Caco-2 (cell line): ENCODE measurements at regions not wholly inside any gene's neighbourhood (a gene's known extent, or its start where the extent isn't known, plus 50 kb on each side); places are given as distances from the start of the nearest gene placed in this dataset.

Experiments
- BruUV-seq: library from RNA; stranded (reverse); fragments of 400-500 nt; replicated peaks from 2 replicates; lab custom pipeline; 2021; lab: Mats Ljungman, UMichigan
- CTCF ChIA-PET: fragments of 300-600 bp; sonication (Branson Sonifier 250); formaldehyde crosslinking; loops from one replicate; lab custom pipeline; 2022; ENCODE audit warnings: antibody characterized with exemption; lab: Charles Lee
- POLR2A ChIA-PET: fragments of 300-600 bp; sonication (Branson Sonifier 250); formaldehyde crosslinking; loops from one replicate; lab custom pipeline; 2022; ENCODE audit warnings: antibody characterized with exemption; lab: Charles Lee
- DNase-seq, 2 experiments: peaks; one replicate each; pipeline versions ENCODE4 v3.0.0 to v3.0.0-alpha.2; 2020 to 2022
- H3K27me3 ChIP-seq: replicated peaks from 2 replicates; pipeline ENCODE4 v1.6.0; 2011; ENCODE audit warnings: low read length; ENCODE audit not compliant: control insufficient read depth, insufficient read depth
- H3K36me3 ChIP-seq: 2 replicates; pipeline ENCODE4 v1.5.1; 2011; ENCODE audit warnings: low read length; ENCODE audit not compliant: control insufficient read depth, insufficient read depth
- H3K4me1 ChIP-seq: fragments of 250-450 bp; sonication (Bioruptor Pico); 2 replicates; pipeline ENCODE4 v1.5.1; 2020; ENCODE audit warnings: mild to moderate bottlenecking
- H3K4me3 ChIP-seq: 2 replicates; pipeline ENCODE4 v1.5.1; 2011; ENCODE audit warnings: low read depth, mild to moderate bottlenecking, control low read depth, low read length
- H3K9me3 ChIP-seq: fragments of 250-450 bp; sonication (Bioruptor Pico); 2 replicates; pipeline ENCODE4 v1.5.1; 2020; ENCODE audit warnings: mild to moderate bottlenecking, moderate library complexity
- H3K27ac Mint-ChIP-seq: one replicate; pipeline ENCODE4 v1.8.0; 2022; ENCODE audit warnings: mixed read lengths; ENCODE audit not compliant: unreplicated experiment
- H3K27me3 Mint-ChIP-seq: one replicate; pipeline ENCODE4 v1.8.0; 2022; ENCODE audit warnings: mixed read lengths; ENCODE audit not compliant: insufficient read depth, unreplicated experiment
- H3K36me3 Mint-ChIP-seq: one replicate; pipeline ENCODE4 v1.8.0; 2022; ENCODE audit warnings: mild to moderate bottlenecking, mixed read lengths; ENCODE audit not compliant: insufficient read depth, unreplicated experiment
- H3K4me1 Mint-ChIP-seq: one replicate; pipeline ENCODE4 v1.8.0; 2022; ENCODE audit warnings: low read depth, mixed read lengths; ENCODE audit not compliant: unreplicated experiment
- H3K4me3 Mint-ChIP-seq: one replicate; pipeline ENCODE4 v1.8.0; 2022; ENCODE audit warnings: mild to moderate bottlenecking, moderate library complexity, mixed read lengths; ENCODE audit not compliant: unreplicated experiment
- H3K9me3 Mint-ChIP-seq: one replicate; pipeline ENCODE4 v1.8.0; 2022; ENCODE audit warnings: mixed read lengths; ENCODE audit not compliant: unreplicated experiment
- CTCF ChIP-seq, 2 experiments: fragments of 200-600 bp in 1 of 2; IDR thresholded peaks; 1 replicate in 1 of 2; 2 replicates in 1 of 2; pipeline versions ENCODE4 v1.5.1 to v1.8.0; 2011 to 2022; ENCODE audit warnings: antibody characterized with exemption in 1 of 2, control low read depth in 1 of 2, inconsistent platforms in 1 of 2, low read depth in 1 of 2, low read length in 1 of 2, mild to moderate bottlenecking in 1 of 2, moderate library complexity in 1 of 2; ENCODE audit not compliant: insufficient read depth in 1 of 2, severe bottlenecking in 1 of 2, unreplicated experiment in 1 of 2
- intact Hi-C: fragments of 100-400 bp; cut with micrococcal nuclease; formaldehyde crosslinking; loops from one replicate; pipeline ENCODE4 v1.10.0; 2022; ENCODE audit not compliant: unreplicated experiment

- intact Hi-C loops: no loop called here
- Histone ChIP-seq H3K4me1 (no peaks in the 10 kb centered on the region; the same call in 1 of the 2 replicates), H3K27me3 (no peaks in the 10 kb centered on the region; the same call in 1 of the 2 replicates), H3K4me3 (no peak overlapping the region), H3K9me3 (no peaks in the 10 kb centered on the region), H3K36me3 (no peaks in the 10 kb centered on the region)
- no peak overlapping the region for H3K4me3 Mint-ChIP-seq
- TF ChIP-seq CTCF (IDR thresholded peaks at IDR 0.05; ENCODE audit: insufficient read depth in 1 of 2, low read depth in 1 of 2, low read length in 1 of 2, severe bottlenecking in 1 of 2, unreplicated experiment in 1 of 2): no peak
- peaks cover 17% of the 10 kb centered on the region for H3K4me1 Mint-ChIP-seq
- BruUV-seq: no TSS peak
- H3K27me3 Mint-ChIP-seq: peaks cover 3% of the 10 kb centered on the region
- CTCF ChIA-PET: no interaction called here
- no peak for DNase-seq
- H3K36me3 Mint-ChIP-seq: no peaks in the 10 kb centered on the region
- POLR2A ChIA-PET: no interaction called here
- H3K9me3 Mint-ChIP-seq: no peaks in the 10 kb centered on the region
- H3K27ac Mint-ChIP-seq: no peak overlapping the region
These were observed 88.6 kb upstream of the ARID1B start for GRCh38 chr6:156688620-156688971.

- Mint-ChIP-seq H3K27ac (peak overlapping the region; percentile 33), H3K27me3 (no peaks in the 10 kb centered on the region), H3K36me3 (no peaks in the 10 kb centered on the region), H3K9me3 (no peaks in the 10 kb centered on the region), H3K4me1 (peaks cover 17% of the 10 kb centered on the region), H3K4me3 (peak overlapping the region; percentile 75)
- Histone ChIP-seq H3K9me3 (no peaks in the 10 kb centered on the region), H3K4me1 (no peaks in the 10 kb centered on the region; the same call in 1 of the 2 replicates), H3K36me3 (no peaks in the 10 kb centered on the region), H3K27me3 (no peaks in the 10 kb centered on the region; the same call in 1 of the 2 replicates), H3K4me3 (peak overlapping the region; percentile 79)
- BruUV-seq: no TSS peak
- TF ChIP-seq CTCF (IDR thresholded peaks at IDR 0.05; ENCODE audit: insufficient read depth in 1 of 2, low read depth in 1 of 2, low read length in 1 of 2, severe bottlenecking in 1 of 2, unreplicated experiment in 1 of 2): no peak
- peak; percentile 37 to 39 for DNase-seq
- POLR2A ChIA-PET: no interaction called here
- CTCF ChIA-PET: no interaction called here
- intact Hi-C loops: loop anchor here (1.0 kb wide), 3 partner anchors 31 to 333 kb away; partner anchors contain the start of gene ARID1B
These were observed 89.2 kb upstream of the ARID1B start for GRCh38 chr6:156687789-156688619.

GRCh38 chr6:156686995-156687788 is 90.0 kb upstream of the ARID1B start:
- TF ChIP-seq CTCF (IDR thresholded peaks at IDR 0.05; ENCODE audit: insufficient read depth in 1 of 2, low read depth in 1 of 2, low read length in 1 of 2, severe bottlenecking in 1 of 2, unreplicated experiment in 1 of 2): no peak
- peak; percentile 67 to 84 for DNase-seq
- H3K4me1 Mint-ChIP-seq: peaks cover 17% of the 10 kb centered on the region
- no peaks in the 10 kb centered on the region for H3K36me3 ChIP-seq
- H3K27me3 ChIP-seq: no peaks in the 10 kb centered on the region; the same call in 1 of the 2 replicates
- POLR2A ChIA-PET: interaction anchor here (1.0 kb wide), 1 partner anchor 92 kb away, joined by 3 read pairs; no protein-coding TSS in a partner anchor
- H3K9me3 Mint-ChIP-seq: no peaks in the 10 kb centered on the region
- CTCF ChIA-PET: interaction anchor here (1.2 kb wide), 1 partner anchor 34 kb away, joined by 4 read pairs; no protein-coding TSS in a partner anchor
- H3K27me3 Mint-ChIP-seq: no peaks in the 10 kb centered on the region
- no TSS peak for BruUV-seq
- no peaks in the 10 kb centered on the region for H3K36me3 Mint-ChIP-seq
- no peaks in the 10 kb centered on the region; the same call in 1 of the 2 replicates for H3K4me1 ChIP-seq
- H3K4me3 ChIP-seq: peak overlapping the region; percentile 79
- H3K27ac Mint-ChIP-seq: peak overlapping the region; percentile 33
- intact Hi-C loops: loop anchor here (1.0 kb wide), 4 partner anchors 32 to 334 kb away; partner anchors contain the start of gene ARID1B
- peak overlapping the region; percentile 75 for H3K4me3 Mint-ChIP-seq
- H3K9me3 ChIP-seq: no peaks in the 10 kb centered on the region
